SU-DHL-6 (cell line): ENCODE measurements at regions not wholly inside any gene's neighbourhood (a gene's known extent, or its start where the extent isn't known, plus 50 kb on each side); places are given as distances from the start of the nearest gene placed in this dataset.

Source experiments
- CTCF ChIP-seq: fragments of 200-600 bp; sonication (generic); IDR thresholded peaks from one replicate; pipeline ENCODE4 v1.5.1; 2017; ENCODE audit warnings: antibody characterized with exemption, mild to moderate bottlenecking, low read length, moderate library complexity; ENCODE audit not compliant: insufficient read depth, poor library complexity, severe bottlenecking
- EZH2phosphoT487 ChIP-seq: fragments of 200-600 bp; sonication (generic), shearing (Covaris generic); conservative IDR thresholded peaks from 2 replicates; pipeline ENCODE4 v1.6.1; 2018; ENCODE audit warnings: mild to moderate bottlenecking, antibody characterized with exemption, low read length, moderate library complexity, mixed read lengths

- TF ChIP-seq CTCF (no peak), EZH2phosphoT487 (no peak)
Measured at GRCh38 chr17:27380551-27380950, 75.7 kb upstream of the KSR1 start.
